Vagina (tissue), 2 donors: ENCODE measurements at regions not wholly inside any gene's neighbourhood (a gene's known extent, or its start where the extent isn't known, plus 50 kb on each side); places are given as distances from the start of the nearest gene placed in this dataset.
A peak's percentile ranks its signal among the peaks of the same experiment; 100 is the strongest.
"Not testable (repeated sequence)": the region's sequence is repeated elsewhere in the genome, so short reads cannot be mapped to it uniquely, and the experiment has no call there.

Experiments
- DNase-seq, 2 donors: peaks; one replicate each; pipeline ENCODE4 v3.0.0-alpha.2; 2017; ENCODE audit errors: extremely low spot score in 2 of 2
- H3K27ac ChIP-seq: fragments of 200-600 bp; sonication (generic); one replicate; pipeline ENCODE4 v1.5.1; 2019
- H3K27me3 ChIP-seq: fragments of 200-600 bp; sonication (generic); one replicate; pipeline ENCODE4 v1.5.1; 2019
- H3K36me3 ChIP-seq, 2 donors: fragments of 200-600 bp; sonication (generic); one replicate each; pipeline ENCODE4 v1.5.1; 2017 to 2019
- H3K4me1 ChIP-seq: fragments of 200-600 bp; sonication (generic); one replicate; pipeline ENCODE4 v1.5.1; 2019
- H3K4me3 ChIP-seq, 2 donors: fragments of 200-600 bp; sonication (generic); 1 replicate in 1 of 2; 2 replicates in 1 of 2; pipeline ENCODE4 v1.5.1; 2016 to 2019
- H3K9me3 ChIP-seq: fragments of 200-600 bp; sonication (generic); one replicate; pipeline ENCODE4 v1.5.1; 2019
- intact Hi-C: fragments of 100-400 bp; cut with DNase I; formaldehyde crosslinking; loops from one replicate; pipeline ENCODE4 v1.15.1; 2023

- intact Hi-C loops, H3K9me3 ChIP-seq, H3K36me3 ChIP-seq, DNase-seq, H3K4me1 ChIP-seq, H3K27ac ChIP-seq, H3K27me3 ChIP-seq, H3K4me3 ChIP-seq: not testable (repeated sequence)
Measured at GRCh38 chr16:32947336-32947735, 246.7 kb upstream of the TP53TG3C start.

DNA sequence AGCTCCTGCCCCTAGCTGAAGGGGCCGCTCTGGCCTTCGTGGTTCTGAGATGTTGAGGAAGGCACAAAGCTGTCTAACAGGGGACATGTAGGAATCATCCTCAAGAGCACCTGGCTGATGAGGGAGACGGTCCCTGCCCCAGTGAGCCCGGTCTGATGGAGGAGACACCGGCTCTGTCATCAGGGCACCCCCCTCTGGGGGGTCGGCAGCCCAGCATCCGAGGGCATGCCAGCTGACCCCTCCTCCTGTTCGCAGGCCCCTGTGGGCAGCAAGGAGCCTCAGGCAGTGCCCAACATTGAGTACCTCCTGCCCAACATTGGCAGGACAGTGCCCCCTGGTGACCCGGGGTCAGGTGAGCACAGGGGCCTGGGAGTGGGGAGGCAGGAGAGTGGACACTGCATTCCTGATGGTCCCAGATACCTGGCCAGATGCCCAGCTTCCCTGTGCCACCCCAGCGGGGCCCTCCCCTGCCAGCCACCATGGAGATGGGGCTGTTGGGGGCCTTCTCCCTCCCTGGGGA is 247.9 kb upstream of the TP53TG3C start:
- H3K4me3 ChIP-seq, H3K27me3 ChIP-seq, H3K4me1 ChIP-seq, H3K36me3 ChIP-seq, H3K27ac ChIP-seq, DNase-seq, H3K9me3 ChIP-seq, intact Hi-C loops: not testable (repeated sequence)

- H3K27ac ChIP-seq, H3K36me3 ChIP-seq, H3K4me1 ChIP-seq, DNase-seq, intact Hi-C loops, H3K9me3 ChIP-seq, H3K4me3 ChIP-seq, H3K27me3 ChIP-seq: not testable (repeated sequence)
Measured at GRCh38 chr16:32945311-32945710, 248.7 kb upstream of the TP53TG3C start.

DNA sequence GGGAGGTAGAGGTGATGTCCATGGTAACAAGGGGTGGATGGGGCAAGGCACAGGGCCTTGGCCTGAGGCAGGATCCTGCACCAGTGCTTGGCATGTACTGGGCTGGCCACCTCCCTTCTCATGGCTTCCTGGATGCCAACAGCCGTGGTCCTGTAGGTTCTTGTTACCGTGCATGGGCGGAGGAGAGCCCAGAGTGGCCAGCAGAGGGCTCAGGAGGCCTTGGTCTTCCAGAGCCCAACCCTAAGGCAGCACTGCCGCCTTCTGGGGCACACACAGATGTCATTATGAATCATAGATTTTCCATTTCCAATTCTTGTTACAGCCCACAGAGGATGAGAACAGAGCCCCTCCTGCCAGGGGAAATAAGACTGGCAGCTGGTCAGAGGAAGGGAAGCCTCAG is 254.2 kb upstream of the TP53TG3C start:
- H3K36me3 ChIP-seq, H3K4me1 ChIP-seq, DNase-seq, H3K27ac ChIP-seq, H3K9me3 ChIP-seq, H3K4me3 ChIP-seq, intact Hi-C loops, H3K27me3 ChIP-seq: not testable (repeated sequence)

GRCh38 chr16:32937929-32938328 is 256.1 kb upstream of the TP53TG3C start:
- H3K4me1 ChIP-seq, H3K27ac ChIP-seq, intact Hi-C loops, H3K4me3 ChIP-seq, H3K9me3 ChIP-seq, H3K36me3 ChIP-seq, DNase-seq, H3K27me3 ChIP-seq: not testable (repeated sequence)

GRCh38 chr16:32932240-32933040 is 256.5 kb upstream of the TP53TG3 start:
- H3K36me3 ChIP-seq, DNase-seq, H3K4me1 ChIP-seq, intact Hi-C loops, H3K27me3 ChIP-seq, H3K9me3 ChIP-seq, H3K4me3 ChIP-seq, H3K27ac ChIP-seq: not testable (repeated sequence)

DNA sequence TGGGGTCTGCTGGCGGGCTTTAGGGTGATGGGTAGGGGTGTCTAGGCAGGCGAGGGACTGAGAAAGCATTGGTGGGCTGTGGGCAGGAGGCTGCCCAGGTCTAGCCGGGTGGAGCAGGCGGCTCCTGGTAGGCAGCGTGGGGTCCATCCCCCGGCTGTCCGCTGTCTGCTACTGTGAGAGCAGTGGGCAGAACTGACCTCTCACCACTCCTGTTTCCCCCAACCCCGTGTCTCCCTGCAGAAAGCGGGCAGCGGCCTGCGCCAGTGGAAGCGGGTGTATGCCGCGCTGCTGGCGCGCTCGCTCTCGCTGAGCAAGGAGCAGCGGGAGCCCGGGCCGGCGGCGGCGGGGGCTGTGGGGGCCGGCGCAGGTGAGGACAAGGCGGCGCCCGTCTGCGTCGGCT is 249.2 kb upstream of the TP53TG3 start:
- H3K27me3 ChIP-seq, H3K9me3 ChIP-seq, DNase-seq, H3K4me1 ChIP-seq, H3K27ac ChIP-seq, H3K36me3 ChIP-seq, intact Hi-C loops, H3K4me3 ChIP-seq: not testable (repeated sequence)

DNA sequence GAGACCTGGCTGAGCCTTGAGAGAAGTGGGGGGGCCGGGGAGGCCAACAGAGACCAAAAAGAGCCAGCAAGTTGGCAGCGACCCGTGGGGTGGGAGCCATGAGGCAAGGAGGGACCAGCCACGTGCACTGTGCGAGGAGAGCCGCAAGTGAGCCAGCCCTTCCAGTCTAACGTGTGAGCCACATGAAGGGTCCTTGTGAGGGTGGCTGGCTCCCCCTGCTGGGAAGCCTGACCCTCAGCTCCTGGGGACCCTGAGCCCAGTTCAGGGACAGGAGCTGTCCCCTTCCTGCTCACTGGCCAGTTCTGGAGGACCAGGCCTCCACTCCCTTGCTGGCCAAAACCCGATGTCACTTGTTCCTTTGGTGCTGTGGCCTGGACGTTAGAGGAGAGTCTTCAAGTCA is 246.6 kb upstream of the TP53TG3 start:
- DNase-seq, H3K36me3 ChIP-seq, H3K27me3 ChIP-seq, H3K4me1 ChIP-seq, intact Hi-C loops, H3K27ac ChIP-seq, H3K4me3 ChIP-seq, H3K9me3 ChIP-seq: not testable (repeated sequence)

DNA sequence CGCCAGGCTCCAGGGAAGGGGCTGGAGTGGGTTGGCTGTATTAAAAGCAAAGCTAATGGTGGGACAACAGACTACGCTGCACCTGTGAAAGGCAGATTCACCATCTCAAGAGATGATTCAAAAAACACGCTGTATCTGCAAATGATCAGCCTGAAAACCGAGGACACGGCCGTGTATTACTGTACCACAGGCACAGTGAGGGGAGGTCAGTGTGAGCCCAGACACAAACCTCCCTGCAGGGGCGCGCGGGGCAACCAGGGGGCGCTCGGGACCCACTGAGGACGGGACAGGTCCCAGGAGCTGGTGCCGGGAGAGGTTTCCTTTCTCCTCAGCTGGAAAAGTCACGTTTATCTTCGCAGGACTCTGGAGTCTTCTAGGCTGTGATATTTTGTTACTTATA is 239.4 kb upstream of the TP53TG3 start:
- H3K4me1 ChIP-seq, H3K36me3 ChIP-seq, intact Hi-C loops, DNase-seq, H3K27me3 ChIP-seq, H3K27ac ChIP-seq, H3K4me3 ChIP-seq, H3K9me3 ChIP-seq: not testable (repeated sequence)

- intact Hi-C loops, H3K4me3 ChIP-seq, H3K27me3 ChIP-seq, H3K36me3 ChIP-seq, H3K27ac ChIP-seq, H3K9me3 ChIP-seq, H3K4me1 ChIP-seq: not testable (repeated sequence)
- peak in 1 of 2 donors; percentile 7 for DNase-seq
Measured at GRCh38 chr16:32897782-32898181, 221.8 kb upstream of the TP53TG3 start.

DNA sequence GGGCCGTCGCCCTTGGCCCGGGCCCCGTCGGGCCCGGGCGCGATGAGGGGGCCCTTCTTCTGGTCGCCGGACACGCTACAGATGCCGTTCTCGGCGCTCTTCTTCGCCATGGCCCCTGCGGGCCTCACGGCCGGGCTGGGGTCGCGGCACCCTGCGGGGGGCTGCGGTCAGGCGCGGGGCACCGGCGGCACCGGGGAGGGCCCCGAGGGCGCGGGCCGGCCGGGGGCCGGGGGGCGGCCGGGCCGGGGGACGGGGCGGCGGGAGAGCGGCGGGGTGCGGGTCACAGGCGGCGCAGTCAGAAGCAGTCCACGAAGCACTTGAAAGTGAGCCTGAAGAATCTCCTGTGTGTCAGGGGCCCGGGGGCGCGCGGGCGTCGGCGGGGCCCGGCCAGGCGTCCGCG is 209.4 kb upstream of the TP53TG3 start:
- H3K27me3 ChIP-seq, H3K4me3 ChIP-seq, H3K9me3 ChIP-seq, intact Hi-C loops, DNase-seq, H3K4me1 ChIP-seq, H3K27ac ChIP-seq, H3K36me3 ChIP-seq: not testable (repeated sequence)

GRCh38 chr16:32884556-32884955 is 208.6 kb upstream of the TP53TG3 start:
- H3K4me1 ChIP-seq, H3K27ac ChIP-seq, H3K4me3 ChIP-seq, H3K27me3 ChIP-seq, H3K9me3 ChIP-seq, intact Hi-C loops, H3K36me3 ChIP-seq: not testable (repeated sequence)
- peak in 1 of 2 donors; percentile 31 for DNase-seq

- H3K4me1 ChIP-seq, H3K4me3 ChIP-seq, H3K36me3 ChIP-seq, H3K27ac ChIP-seq, intact Hi-C loops, H3K27me3 ChIP-seq, H3K9me3 ChIP-seq, DNase-seq: not testable (repeated sequence)
Measured at GRCh38 chr16:32882328-32882857, 206.4 kb upstream of the TP53TG3 start.

- H3K9me3 ChIP-seq, intact Hi-C loops, H3K36me3 ChIP-seq, H3K27me3 ChIP-seq, H3K27ac ChIP-seq, H3K4me1 ChIP-seq, H3K4me3 ChIP-seq, DNase-seq: not testable (repeated sequence)
Measured at GRCh38 chr16:32881631-32882030, 205.7 kb upstream of the TP53TG3 start.
